ENCODE measurements at regions not wholly inside any gene's neighbourhood (a gene's known extent, or its start where the extent isn't known, plus 50 kb on each side); places are given as distances from the start of the nearest gene placed in this dataset.

GRCh38 chr3:67082533-67083024 is 84.5 kb downstream of the KBTBD8 start:
- no peak for TF ChIP-seq CTCF (IDR thresholded peaks at IDR 0.05; ENCODE audit: insufficient read depth, low read depth, low read length, missing control alignments)
- H3K4me3 ChIP-seq (ENCODE audit: low read length), result no peak overlapping the region
- no peak for DNase-seq (ENCODE audit: low read depth)

- TF ChIP-seq CTCF (IDR thresholded peaks at IDR 0.05; ENCODE audit: insufficient read depth, low read depth, low read length, missing control alignments), result no peak
- no peak overlapping the region for H3K4me3 ChIP-seq (ENCODE audit: low read length)
- DNase-seq (ENCODE audit: low read depth), result peak; percentile 35
Measured at GRCh38 chr3:67083277-67083676, 85.2 kb downstream of the KBTBD8 start.

GRCh38 chr3:67087788-67088187 is 89.7 kb downstream of the KBTBD8 start:
- no peak for DNase-seq (ENCODE audit: low read depth)
- H3K4me3 ChIP-seq (ENCODE audit: low read length), result no peak overlapping the region
- no peak for TF ChIP-seq CTCF (IDR thresholded peaks at IDR 0.05; ENCODE audit: insufficient read depth, low read depth, low read length, missing control alignments)

- peak; percentile 71 for DNase-seq (ENCODE audit: low read depth)
- TF ChIP-seq CTCF (IDR thresholded peaks at IDR 0.05; ENCODE audit: insufficient read depth, low read depth, low read length, missing control alignments), result no peak
- no peak overlapping the region for H3K4me3 ChIP-seq (ENCODE audit: low read length)
Measured at GRCh38 chr3:67090474-67090873, 92.4 kb downstream of the KBTBD8 start.

- TF ChIP-seq CTCF (IDR thresholded peaks at IDR 0.05; ENCODE audit: insufficient read depth, low read depth, low read length, missing control alignments), result no peak
- DNase-seq (ENCODE audit: low read depth), result no peak
- no peak overlapping the region for H3K4me3 ChIP-seq (ENCODE audit: low read length)
Measured at GRCh38 chr3:67093305-67093704, 95.2 kb downstream of the KBTBD8 start.

- DNase-seq (ENCODE audit: low read depth), result no peak
- TF ChIP-seq CTCF (IDR thresholded peaks at IDR 0.05; ENCODE audit: insufficient read depth, low read depth, low read length, missing control alignments), result no peak
- no peak overlapping the region for H3K4me3 ChIP-seq (ENCODE audit: low read length)
Measured at GRCh38 chr3:67094167-67094566, 96.1 kb downstream of the KBTBD8 start.

- H3K4me3 ChIP-seq (ENCODE audit: low read length), result no peak overlapping the region
- TF ChIP-seq CTCF (IDR thresholded peaks at IDR 0.05; ENCODE audit: insufficient read depth, low read depth, low read length, missing control alignments), result no peak
- peak; percentile 26 for DNase-seq (ENCODE audit: low read depth)
Measured at GRCh38 chr3:67094774-67095173, 96.7 kb downstream of the KBTBD8 start.
